A549 (cell line): ENCODE measurements at regions not wholly inside any gene's neighbourhood (a gene's known extent, or its start where the extent isn't known, plus 50 kb on each side); places are given as distances from the start of the nearest gene placed in this dataset.

ENCODE experiments used
- CEBPB ChIP-seq, 2 experiments: fragments of >200 bp in 1 of 2; sonication (Bioruptor Twin) in 1 of 2; formaldehyde crosslinking in 1 of 2; IDR thresholded peaks; 2 replicates each; pipeline ENCODE4 v1.6.1; 2012 to 2016
- CTCF ChIP-seq: fragments of >200 bp; sonication (Bioruptor Twin); formaldehyde crosslinking; IDR thresholded peaks from 3 replicates; pipeline ENCODE4 v1.5.1; 2016
- HEYL ChIP-seq: fragments of 250-450 bp; sonication (Bioruptor Pico); IDR thresholded peaks from 2 replicates; pipeline ENCODE4 v1.8.0; 2021; ENCODE audit warnings: mild to moderate bottlenecking, moderate library complexity
- MAZ ChIP-seq: fragments of 150-350 bp; IDR thresholded peaks from 2 replicates; pipeline ENCODE4 v1.6.1; 2014; ENCODE audit warnings: antibody characterized with exemption, low read depth, low read length, borderline replicate concordance
- MYC ChIP-seq: IDR thresholded peaks from 2 replicates; pipeline ENCODE4 v1.6.1; 2012; ENCODE audit warnings: mild to moderate bottlenecking, inconsistent platforms, low read length, improper control_type of control experiment, borderline replicate concordance
- NR3C1 ChIP-seq: fragments of >200 bp; sonication (Bioruptor Twin); formaldehyde crosslinking; IDR thresholded peaks from 3 replicates; pipeline ENCODE4 v1.6.1; 2017
- PBX3 ChIP-seq: IDR thresholded peaks from 2 replicates; pipeline ENCODE4 v1.6.1; 2012
- POLR2A ChIP-seq: IDR thresholded peaks from 2 replicates; pipeline ENCODE4 v1.6.1; 2012; ENCODE audit warnings: mild to moderate bottlenecking, low read length
- RFX5 ChIP-seq: fragments of 450-650 bp; IDR thresholded peaks from 2 replicates; pipeline ENCODE4 v1.7.1; 2014; ENCODE audit warnings: antibody characterized with exemption, mild to moderate bottlenecking, moderate library complexity
- USF2 ChIP-seq: fragments of 450-650 bp; IDR thresholded peaks from 2 replicates; pipeline ENCODE4 v1.6.1; 2014; ENCODE audit warnings: antibody characterized with exemption

- no peak for TF ChIP-seq NR3C1
- no peak for TF ChIP-seq CTCF
- TF ChIP-seq MAZ, result no peak
- TF ChIP-seq POLR2A, result no peak
- TF ChIP-seq RFX5, result no peak
- TF ChIP-seq HEYL (CRISPR knock-in tag), result no peak
- TF ChIP-seq PBX3, result no peak
- no peak for TF ChIP-seq CEBPB (IDR thresholded peaks at IDR 0.05)
- TF ChIP-seq USF2, result no peak
- no peak for TF ChIP-seq MYC
Observed at GRCh38 chr6:133170602-133171001, 70.6 kb upstream of the EYA4 start.
